ENCODE measurements at regions not wholly inside any gene's neighbourhood (a gene's known extent, or its start where the extent isn't known, plus 50 kb on each side); places are given as distances from the start of the nearest gene placed in this dataset.

DNA sequence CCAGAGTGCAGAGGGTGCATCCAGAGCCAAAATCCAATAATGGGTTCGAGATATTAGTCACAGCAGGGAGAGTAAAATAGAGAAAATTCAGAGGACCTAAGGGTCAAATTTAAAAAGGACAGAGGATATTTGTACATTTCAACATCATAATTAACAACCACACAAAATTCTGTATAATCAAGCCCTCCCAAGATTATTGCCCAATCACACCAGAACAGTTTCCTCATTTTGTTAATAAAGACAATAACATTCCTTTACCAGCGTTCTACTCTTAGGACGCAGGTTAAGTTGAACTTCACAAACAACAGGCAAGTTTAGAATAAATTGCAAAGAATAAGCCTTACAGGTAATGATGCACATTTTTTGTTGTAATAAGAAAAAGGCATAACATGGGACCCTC lies 462.8 kb downstream of the PTPRC start:
- DNase-seq (ENCODE audit: low read depth, low spot score) = no peak
- in situ Hi-C loops (cut with HindIII; ENCODE audit: low sequenced_read_pairs) = no loop called here
- TF ChIP-seq, protein P1, sequence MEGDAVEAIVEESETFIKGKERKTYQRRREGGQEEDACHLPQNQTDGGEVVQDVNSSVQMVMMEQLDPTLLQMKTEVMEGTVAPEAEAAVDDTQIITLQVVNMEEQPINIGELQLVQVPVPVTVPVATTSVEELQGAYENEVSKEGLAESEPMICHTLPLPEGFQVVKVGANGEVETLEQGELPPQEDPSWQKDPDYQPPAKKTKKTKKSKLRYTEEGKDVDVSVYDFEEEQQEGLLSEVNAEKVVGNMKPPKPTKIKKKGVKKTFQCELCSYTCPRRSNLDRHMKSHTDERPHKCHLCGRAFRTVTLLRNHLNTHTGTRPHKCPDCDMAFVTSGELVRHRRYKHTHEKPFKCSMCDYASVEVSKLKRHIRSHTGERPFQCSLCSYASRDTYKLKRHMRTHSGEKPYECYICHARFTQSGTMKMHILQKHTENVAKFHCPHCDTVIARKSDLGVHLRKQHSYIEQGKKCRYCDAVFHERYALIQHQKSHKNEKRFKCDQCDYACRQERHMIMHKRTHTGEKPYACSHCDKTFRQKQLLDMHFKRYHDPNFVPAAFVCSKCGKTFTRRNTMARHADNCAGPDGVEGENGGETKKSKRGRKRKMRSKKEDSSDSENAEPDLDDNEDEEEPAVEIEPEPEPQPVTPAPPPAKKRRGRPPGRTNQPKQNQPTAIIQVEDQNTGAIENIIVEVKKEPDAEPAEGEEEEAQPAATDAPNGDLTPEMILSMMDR (IDR thresholded peaks at IDR 0.05; ENCODE audit: low read depth, low read length) = no peak
- no peak overlapping the region for H3K4me3 ChIP-seq (ENCODE audit: low read depth, low read length)

DNA sequence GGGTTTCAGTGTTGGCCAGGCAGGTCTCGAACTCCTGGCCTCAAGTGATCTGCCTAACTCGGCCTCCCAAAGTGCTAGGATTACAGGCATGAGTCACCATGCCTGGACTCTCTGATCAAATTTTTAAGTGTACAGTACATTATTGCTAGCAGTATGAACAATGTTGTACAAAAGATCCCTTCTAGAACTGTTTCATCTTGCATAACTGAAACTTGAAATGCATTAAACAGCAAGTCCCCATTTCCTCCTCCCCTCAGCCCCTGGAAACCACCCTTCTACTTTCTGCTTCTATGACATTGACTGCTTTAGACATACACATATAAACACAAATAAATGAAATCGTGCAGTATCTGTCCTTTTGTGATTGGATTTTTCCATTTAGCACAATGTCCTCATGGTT lies 463.4 kb downstream of the PTPRC start:
- DNase-seq (ENCODE audit: low read depth, low spot score) = no peak
- H3K4me3 ChIP-seq (ENCODE audit: low read depth, low read length) = no peak overlapping the region
- TF ChIP-seq, protein P1 (IDR thresholded peaks at IDR 0.05; ENCODE audit: low read depth, low read length) = no peak
- in situ Hi-C loops (cut with HindIII; ENCODE audit: low sequenced_read_pairs) = no loop called here

DNA sequence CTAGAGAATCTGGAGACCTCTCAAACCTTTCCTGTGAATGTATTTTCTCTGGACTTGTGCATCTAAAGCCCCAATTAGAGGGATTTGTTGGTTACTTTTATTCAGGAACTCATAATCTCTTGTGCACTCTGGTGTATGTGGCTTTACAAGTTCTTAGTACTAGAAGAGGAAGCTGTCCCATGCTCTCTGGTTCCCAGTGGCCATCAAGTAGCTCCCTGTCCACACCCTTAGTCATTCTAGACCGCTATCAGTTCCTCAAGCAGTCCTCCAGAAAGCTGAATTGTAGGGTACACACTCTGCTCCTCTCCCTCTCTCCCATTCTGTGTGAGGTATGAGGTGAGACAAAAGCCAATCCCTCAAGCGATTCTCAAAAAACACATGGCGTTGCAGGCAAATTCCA lies 470.3 kb downstream of the PTPRC start:
- TF ChIP-seq, protein P1 (IDR thresholded peaks at IDR 0.05; ENCODE audit: low read depth, low read length) = no peak
- no peak overlapping the region for H3K4me3 ChIP-seq (ENCODE audit: low read depth, low read length)
- DNase-seq (ENCODE audit: low read depth, low spot score) = no peak
- in situ Hi-C loops (cut with HindIII; ENCODE audit: low sequenced_read_pairs) = no loop called here

DNA sequence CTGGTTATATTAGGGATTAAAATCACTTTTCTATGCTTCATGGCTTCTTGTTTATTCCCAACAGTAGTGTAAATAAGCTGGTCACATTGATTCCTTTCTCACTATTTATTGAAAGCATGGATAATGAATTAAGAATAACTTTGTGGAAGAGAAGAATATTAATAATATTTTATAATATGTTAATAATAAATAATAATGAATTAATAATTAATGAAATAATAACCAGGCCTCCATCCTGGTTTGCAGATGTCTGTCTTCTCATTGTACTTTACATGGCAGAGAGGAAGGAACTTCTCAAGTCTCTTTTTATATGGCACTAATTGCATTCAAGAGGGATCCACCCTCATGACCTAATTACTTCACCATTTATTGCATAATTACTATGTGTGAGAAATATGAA lies 473.5 kb downstream of the PTPRC start:
- TF ChIP-seq, protein P1 (IDR thresholded peaks at IDR 0.05; ENCODE audit: low read depth, low read length) = no peak
- in situ Hi-C loops (cut with HindIII; ENCODE audit: low sequenced_read_pairs) = no loop called here

DNA sequence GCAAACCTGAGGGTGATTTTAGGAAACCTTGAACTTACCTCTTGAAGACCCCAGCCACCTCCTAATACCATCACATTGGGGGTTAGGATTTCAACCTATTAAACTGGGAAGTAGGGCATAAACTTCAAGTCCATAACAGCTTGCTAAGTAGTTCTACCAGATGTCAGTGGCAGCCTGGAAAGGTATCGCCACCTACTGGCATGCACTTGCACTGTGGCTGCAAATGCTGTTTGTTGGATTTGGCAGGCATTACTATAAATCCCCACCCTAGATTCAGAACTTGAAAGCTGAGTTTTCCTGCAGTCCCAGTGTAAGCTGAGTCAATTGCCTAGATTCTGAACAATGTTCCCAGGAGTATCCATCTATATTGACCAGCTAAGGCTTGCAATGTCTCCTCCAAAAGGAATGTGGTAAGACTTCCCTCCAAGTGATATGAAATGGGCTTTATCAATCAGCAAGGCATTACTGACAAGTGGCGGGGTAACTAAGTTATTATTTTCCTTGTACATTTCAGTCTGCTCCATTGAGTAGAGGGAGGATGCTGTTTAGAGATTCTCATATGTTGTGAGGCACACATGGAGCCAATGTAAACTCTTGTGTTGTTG lies 474.5 kb downstream of the PTPRC start:
- H3K4me3 ChIP-seq (ENCODE audit: low read depth, low read length) = no peak overlapping the region
- in situ Hi-C loops (cut with HindIII; ENCODE audit: low sequenced_read_pairs) = no loop called here
- TF ChIP-seq, protein P1 (IDR thresholded peaks at IDR 0.05; ENCODE audit: low read depth, low read length) = peak; percentile 86

More for the DNA sequence above, 473.5 kb downstream of the PTPRC start:
- DNase-seq (ENCODE audit: low read depth, low spot score) = no peak
- no peak overlapping the region for H3K4me3 ChIP-seq (ENCODE audit: low read depth, low read length)

DNA sequence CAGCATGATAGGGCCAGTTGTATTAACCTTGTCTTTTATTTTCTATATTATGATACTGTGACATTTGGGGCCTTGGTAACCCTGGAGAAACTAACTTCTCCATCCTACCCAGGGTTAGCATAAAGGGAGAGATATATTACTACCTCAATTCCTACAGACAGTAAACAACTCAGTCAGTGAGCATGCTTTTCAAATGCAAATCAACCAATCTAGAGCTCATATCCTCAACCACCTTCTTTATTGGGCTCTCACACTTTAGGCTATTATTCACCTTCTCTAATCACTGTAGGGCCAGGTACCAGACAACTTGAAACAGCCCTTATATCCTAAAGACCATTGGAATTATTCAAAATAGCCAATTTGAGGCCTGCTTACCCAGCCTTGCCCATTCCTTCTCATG lies 477.6 kb downstream of the PTPRC start:
- no peak for DNase-seq (ENCODE audit: low read depth, low spot score)
- in situ Hi-C loops (cut with HindIII; ENCODE audit: low sequenced_read_pairs) = no loop called here
- H3K4me3 ChIP-seq (ENCODE audit: low read depth, low read length) = no peak overlapping the region
- TF ChIP-seq, protein P1 (IDR thresholded peaks at IDR 0.05; ENCODE audit: low read depth, low read length) = no peak

More for the DNA sequence above, 474.5 kb downstream of the PTPRC start:
- peak; percentile 84 for DNase-seq (ENCODE audit: low read depth, low spot score)
